ENCODE measurements at regions not wholly inside any gene's neighbourhood (a gene's known extent, or its start where the extent isn't known, plus 50 kb on each side); places are given as distances from the start of the nearest gene placed in this dataset.

GRCh38 chr4:115670930-115671329 is 557.5 kb upstream of the NDST4 start:
- POLR2A ChIA-PET, result no interaction called here
- CTCF ChIA-PET, result no interaction called here
- Mint-ChIP-seq H3K4me3 (no peak overlapping the region), H3K4me1 (ENCODE audit: low read depth) (no peaks in the 10 kb centered on the region), H3K36me3 (ENCODE audit: low read depth) (no peaks in the 10 kb centered on the region), H3K27me3 (no peaks in the 10 kb centered on the region), H3K27ac (no peak overlapping the region), H3K9me3 (no peaks in the 10 kb centered on the region)
- no peak for ATAC-seq
- no peak for DNase-seq
- no peak for TF ChIP-seq CTCF (IDR thresholded peaks at IDR 0.05)
- intact Hi-C loops (cut with micrococcal nuclease), result no loop called here

GRCh38 chr4:115668396-115668795 is 555.0 kb upstream of the NDST4 start:
- Mint-ChIP-seq H3K4me3 (no peak overlapping the region), H3K27ac (no peak overlapping the region), H3K4me1 (ENCODE audit: low read depth) (no peaks in the 10 kb centered on the region), H3K9me3 (peaks cover 2% of the 10 kb centered on the region), H3K27me3 (no peaks in the 10 kb centered on the region), H3K36me3 (ENCODE audit: low read depth) (no peaks in the 10 kb centered on the region)
- DNase-seq (no peak), ATAC-seq (no peak)
- TF ChIP-seq CTCF (IDR thresholded peaks at IDR 0.05), result no peak
- ChIA-PET CTCF (no interaction called here), POLR2A (no interaction called here)
- intact Hi-C loops (cut with micrococcal nuclease), result no loop called here

- Mint-ChIP-seq H3K9me3 (peaks cover 2% of the 10 kb centered on the region), H3K27ac (no peak overlapping the region), H3K4me1 (ENCODE audit: low read depth) (no peaks in the 10 kb centered on the region), H3K36me3 (ENCODE audit: low read depth) (no peaks in the 10 kb centered on the region), H3K27me3 (no peaks in the 10 kb centered on the region), H3K4me3 (no peak overlapping the region)
- ATAC-seq (no peak), DNase-seq (no peak)
- TF ChIP-seq CTCF (IDR thresholded peaks at IDR 0.05), result no peak
- intact Hi-C loops (cut with micrococcal nuclease), result no loop called here
- ChIA-PET POLR2A (no interaction called here), CTCF (no interaction called here)
Observed at GRCh38 chr4:115664285-115664684, 550.9 kb upstream of the NDST4 start.

GRCh38 chr4:115660465-115660864 is 547.0 kb upstream of the NDST4 start:
- intact Hi-C loops (cut with micrococcal nuclease), result no loop called here
- no peak for TF ChIP-seq CTCF (IDR thresholded peaks at IDR 0.05)
- H3K9me3 Mint-ChIP-seq, result peaks cover 3% of the 10 kb centered on the region

GRCh38 chr4:115657991-115658650 is 544.7 kb upstream of the NDST4 start:
- no peak for ATAC-seq
- intact Hi-C loops (cut with micrococcal nuclease), result no loop called here
- no peak for TF ChIP-seq CTCF (IDR thresholded peaks at IDR 0.05)

More at GRCh38 chr4:115660465-115660864, 547.0 kb upstream of the NDST4 start:
- no peaks in the 10 kb centered on the region for H3K36me3 Mint-ChIP-seq (ENCODE audit: low read depth)
- no peaks in the 10 kb centered on the region for H3K27me3 Mint-ChIP-seq
- no peaks in the 10 kb centered on the region for H3K4me1 Mint-ChIP-seq (ENCODE audit: low read depth)
- no peak overlapping the region for H3K4me3 Mint-ChIP-seq
- no peak for ATAC-seq
- H3K27ac Mint-ChIP-seq, result no peak overlapping the region
- ChIA-PET POLR2A (no interaction called here), CTCF (no interaction called here)
- DNase-seq, result no peak

More at GRCh38 chr4:115657991-115658650, 544.7 kb upstream of the NDST4 start:
- H3K4me3 Mint-ChIP-seq, result no peak overlapping the region
- peaks cover 2% of the 10 kb centered on the region for H3K9me3 Mint-ChIP-seq
- ChIA-PET CTCF (no interaction called here), POLR2A (no interaction called here)
- H3K4me1 Mint-ChIP-seq (ENCODE audit: low read depth), result no peaks in the 10 kb centered on the region
- no peak overlapping the region for H3K27ac Mint-ChIP-seq
- no peak for DNase-seq
- H3K27me3 Mint-ChIP-seq, result no peaks in the 10 kb centered on the region
- H3K36me3 Mint-ChIP-seq (ENCODE audit: low read depth), result no peaks in the 10 kb centered on the region

All from activated CD8-positive, alpha-beta T cell treated with anti-CD3 and anti-CD28 coated beads for 36 hours (primary cell).